Mucosa of stomach (tissue), 1 donor: ENCODE measurements at regions not wholly inside any gene's neighbourhood (a gene's known extent, or its start where the extent isn't known, plus 50 kb on each side); places are given as distances from the start of the nearest gene placed in this dataset.

ENCODE experiments used
- H3K27me3 ChIP-seq: one replicate; pipeline ENCODE4 v1.7.0; 2013; ENCODE audit warnings: mild to moderate bottlenecking, low read length; ENCODE audit not compliant: control insufficient read depth, insufficient read depth
- H3K36me3 ChIP-seq: one replicate; pipeline ENCODE4 v1.7.0; 2013; ENCODE audit warnings: low read length; ENCODE audit not compliant: control insufficient read depth, insufficient read depth
- H3K4me1 ChIP-seq: one replicate; pipeline ENCODE4 v1.7.0; 2013; ENCODE audit warnings: mild to moderate bottlenecking, low read length; ENCODE audit not compliant: control insufficient read depth, insufficient read depth
- H3K4me3 ChIP-seq: one replicate; pipeline ENCODE4 v1.7.0; 2013; ENCODE audit warnings: low read length
- H3K9ac ChIP-seq: one replicate; pipeline ENCODE4 v1.7.0; 2013; ENCODE audit warnings: mild to moderate bottlenecking, low read length, moderate library complexity
- H3K9me3 ChIP-seq: one replicate; pipeline ENCODE4 v1.7.0; 2013; ENCODE audit warnings: mild to moderate bottlenecking, low read length, moderate library complexity; ENCODE audit not compliant: control insufficient read depth
- donor health status: Pancreatic carcinoma.

DNA sequence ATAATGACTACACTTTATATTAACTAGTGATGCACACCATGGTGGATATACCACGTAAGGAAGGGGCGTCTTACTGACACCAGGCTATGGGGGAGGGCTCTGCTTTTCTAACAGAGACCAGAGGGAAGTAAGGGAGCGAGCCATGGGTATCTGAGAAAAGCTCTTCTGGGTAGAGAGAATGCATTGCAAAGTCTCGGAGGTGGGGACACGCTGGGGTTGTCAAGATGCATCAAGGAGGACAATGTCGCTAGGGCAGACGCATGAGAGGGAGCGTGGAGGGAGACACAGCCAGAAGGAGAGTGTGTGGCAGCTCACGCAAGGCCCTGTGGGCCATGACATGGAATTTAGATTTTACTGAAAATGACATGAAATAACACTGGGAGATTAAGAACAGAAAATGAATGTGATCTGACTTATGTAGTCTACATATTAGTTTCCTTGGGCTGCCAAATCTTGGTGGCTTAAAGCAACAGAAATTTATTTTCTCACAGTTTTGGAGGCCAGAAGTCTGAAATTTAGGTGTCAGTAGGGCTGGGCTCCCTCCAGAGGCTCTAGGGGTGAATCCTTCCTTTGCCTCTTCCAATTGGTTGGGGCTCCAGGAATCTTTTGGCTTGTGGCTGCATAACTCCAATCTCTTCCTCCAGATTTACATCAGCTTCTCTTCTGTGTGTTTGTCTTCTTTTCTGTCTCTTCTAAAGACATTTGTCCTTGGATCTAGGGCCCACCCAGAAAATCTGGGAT lies 352.2 kb downstream of the CYRIA start:
- Histone ChIP-seq H3K9me3 (no peaks in the 10 kb centered on the region), H3K9ac (no peak overlapping the region), H3K4me1 (peaks cover 11% of the 10 kb centered on the region), H3K36me3 (no peaks in the 10 kb centered on the region), H3K27me3 (no peaks in the 10 kb centered on the region), H3K4me3 (no peak overlapping the region)

- Histone ChIP-seq H3K9ac (no peak overlapping the region), H3K4me3 (no peak overlapping the region), H3K9me3 (no peaks in the 10 kb centered on the region), H3K27me3 (no peaks in the 10 kb centered on the region), H3K36me3 (no peaks in the 10 kb centered on the region), H3K4me1 (peaks cover 5% of the 10 kb centered on the region)
Observed at GRCh38 chr2:16312771-16313170, 352.9 kb downstream of the CYRIA start.

- Histone ChIP-seq H3K4me1 (no peaks in the 10 kb centered on the region), H3K9ac (no peak overlapping the region), H3K4me3 (no peak overlapping the region), H3K36me3 (no peaks in the 10 kb centered on the region), H3K27me3 (no peaks in the 10 kb centered on the region), H3K9me3 (no peaks in the 10 kb centered on the region)
Observed at GRCh38 chr2:16311521-16312440, 353.9 kb downstream of the CYRIA start.

GRCh38 chr2:16308816-16309215 lies 356.8 kb downstream of the CYRIA start:
- H3K27me3 ChIP-seq = no peaks in the 10 kb centered on the region

GRCh38 chr2:16304876-16305590 lies 360.6 kb downstream of the CYRIA start:
- no peaks in the 10 kb centered on the region for H3K27me3 ChIP-seq
- H3K4me3 ChIP-seq = no peak overlapping the region
- H3K9me3 ChIP-seq = no peaks in the 10 kb centered on the region
- H3K9ac ChIP-seq = no peak overlapping the region
- no peaks in the 10 kb centered on the region for H3K36me3 ChIP-seq
- H3K4me1 ChIP-seq = no peaks in the 10 kb centered on the region

More at GRCh38 chr2:16308816-16309215, 356.8 kb downstream of the CYRIA start:
- Histone ChIP-seq H3K9ac (no peak overlapping the region), H3K36me3 (no peaks in the 10 kb centered on the region), H3K4me1 (no peaks in the 10 kb centered on the region), H3K4me3 (no peak overlapping the region), H3K9me3 (no peaks in the 10 kb centered on the region)

DNA sequence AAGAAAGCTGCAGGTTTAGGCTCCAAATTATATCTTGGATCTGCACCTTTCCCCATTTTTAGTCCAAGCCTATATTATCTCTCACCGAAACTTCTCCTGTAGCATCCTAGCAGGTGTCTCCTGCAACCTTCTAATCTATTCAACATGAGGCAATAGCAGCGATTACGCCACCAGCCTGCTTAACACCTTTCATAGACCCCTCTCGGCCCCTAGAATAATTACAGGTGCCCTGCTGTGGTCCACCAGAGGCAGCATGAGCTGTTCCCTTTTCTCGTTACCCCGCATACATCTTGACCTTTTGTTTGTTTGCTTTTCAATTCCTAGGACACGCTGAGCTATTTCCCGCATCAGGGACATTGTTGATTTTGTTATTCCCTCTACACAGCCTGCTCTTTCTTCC lies 361.9 kb downstream of the CYRIA start:
- Histone ChIP-seq H3K4me3 (no peak overlapping the region), H3K36me3 (no peaks in the 10 kb centered on the region), H3K27me3 (no peaks in the 10 kb centered on the region), H3K4me1 (no peaks in the 10 kb centered on the region), H3K9ac (no peak overlapping the region), H3K9me3 (no peaks in the 10 kb centered on the region)

GRCh38 chr2:16303273-16303577 lies 362.4 kb downstream of the CYRIA start:
- Histone ChIP-seq H3K27me3 (no peaks in the 10 kb centered on the region), H3K4me1 (no peaks in the 10 kb centered on the region), H3K4me3 (no peak overlapping the region), H3K9me3 (no peaks in the 10 kb centered on the region), H3K36me3 (no peaks in the 10 kb centered on the region), H3K9ac (no peak overlapping the region)

- H3K4me3 ChIP-seq = no peak overlapping the region
- H3K36me3 ChIP-seq = no peaks in the 10 kb centered on the region
- no peaks in the 10 kb centered on the region for H3K4me1 ChIP-seq
- no peak overlapping the region for H3K9ac ChIP-seq
- H3K27me3 ChIP-seq = no peaks in the 10 kb centered on the region
- no peaks in the 10 kb centered on the region for H3K9me3 ChIP-seq
Observed at GRCh38 chr2:16302431-16303272, 362.3 kb downstream of the MYCN start.

GRCh38 chr2:16301961-16302360 lies 361.6 kb downstream of the MYCN start:
- no peaks in the 10 kb centered on the region for H3K9me3 ChIP-seq
- H3K9ac ChIP-seq = no peak overlapping the region
- no peaks in the 10 kb centered on the region for H3K36me3 ChIP-seq
- no peaks in the 10 kb centered on the region for H3K27me3 ChIP-seq
- no peak overlapping the region for H3K4me3 ChIP-seq
- H3K4me1 ChIP-seq = no peaks in the 10 kb centered on the region

DNA sequence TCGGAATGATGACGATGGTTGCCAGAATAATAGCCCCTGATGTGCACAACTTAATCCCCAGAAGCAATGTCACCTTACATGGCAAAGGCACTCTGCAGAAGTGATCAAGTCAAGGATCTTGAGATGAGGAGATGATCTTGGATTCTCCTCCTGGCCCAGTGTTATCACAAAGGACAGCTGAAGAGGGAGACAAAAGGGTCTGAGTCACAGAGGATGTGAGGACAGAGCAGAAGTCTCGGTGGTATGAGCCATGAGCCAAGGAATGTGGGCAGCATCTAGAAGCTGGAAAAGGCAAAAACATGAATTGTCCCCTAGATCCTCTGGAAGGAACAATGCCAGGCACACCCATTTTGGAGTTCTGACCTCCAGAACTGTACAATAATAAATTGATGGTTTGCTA lies 358.5 kb downstream of the MYCN start:
- Histone ChIP-seq H3K36me3 (no peaks in the 10 kb centered on the region), H3K4me1 (no peaks in the 10 kb centered on the region), H3K9ac (no peak overlapping the region), H3K9me3 (no peaks in the 10 kb centered on the region), H3K27me3 (no peaks in the 10 kb centered on the region), H3K4me3 (no peak overlapping the region)

- H3K27me3 ChIP-seq = no peaks in the 10 kb centered on the region
- no peak overlapping the region for H3K9ac ChIP-seq
- H3K36me3 ChIP-seq = no peaks in the 10 kb centered on the region
- no peak overlapping the region for H3K4me3 ChIP-seq
- no peaks in the 10 kb centered on the region for H3K9me3 ChIP-seq
- H3K4me1 ChIP-seq = no peaks in the 10 kb centered on the region
Observed at GRCh38 chr2:16296331-16297250, 356.2 kb downstream of the MYCN start.
